Muscle of back (tissue), 3 donors: ENCODE measurements at regions not wholly inside any gene's neighbourhood (a gene's known extent, or its start where the extent isn't known, plus 50 kb on each side); places are given as distances from the start of the nearest gene placed in this dataset.
A peak's percentile ranks its signal among the peaks of the same experiment; 100 is the strongest.

Source experiments
- DNase-seq, 3 donors: peaks; one replicate each; pipeline versions ENCODE4 v3.0.0 to v3.0.0-alpha.2; 2013

DNA sequence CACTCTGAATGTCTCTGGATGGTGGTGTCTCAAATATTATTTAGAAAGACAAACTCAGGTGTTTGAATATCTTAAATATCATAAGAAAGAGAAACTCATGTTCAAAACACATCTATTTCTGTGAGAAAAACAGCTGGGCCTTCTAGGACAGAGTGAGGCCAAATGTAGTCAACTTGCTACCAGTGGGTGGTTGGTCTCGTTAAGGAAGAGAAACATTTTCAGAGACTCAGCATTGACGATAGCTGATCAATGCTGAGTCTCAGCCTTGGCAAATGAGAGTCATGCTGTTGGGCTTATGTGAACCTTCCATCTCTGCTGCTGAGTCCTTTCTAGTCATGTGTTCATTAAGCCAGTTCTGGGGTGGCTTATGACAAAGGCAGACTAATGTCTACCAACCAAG is 418.0 kb downstream of the CETN3 start:
- DNase-seq, result no peak

GRCh38 chr5:89989776-89990175 is 419.8 kb downstream of the CETN3 start:
- DNase-seq, result peak in 2 of 3 donors; percentile 20 to 54

DNA sequence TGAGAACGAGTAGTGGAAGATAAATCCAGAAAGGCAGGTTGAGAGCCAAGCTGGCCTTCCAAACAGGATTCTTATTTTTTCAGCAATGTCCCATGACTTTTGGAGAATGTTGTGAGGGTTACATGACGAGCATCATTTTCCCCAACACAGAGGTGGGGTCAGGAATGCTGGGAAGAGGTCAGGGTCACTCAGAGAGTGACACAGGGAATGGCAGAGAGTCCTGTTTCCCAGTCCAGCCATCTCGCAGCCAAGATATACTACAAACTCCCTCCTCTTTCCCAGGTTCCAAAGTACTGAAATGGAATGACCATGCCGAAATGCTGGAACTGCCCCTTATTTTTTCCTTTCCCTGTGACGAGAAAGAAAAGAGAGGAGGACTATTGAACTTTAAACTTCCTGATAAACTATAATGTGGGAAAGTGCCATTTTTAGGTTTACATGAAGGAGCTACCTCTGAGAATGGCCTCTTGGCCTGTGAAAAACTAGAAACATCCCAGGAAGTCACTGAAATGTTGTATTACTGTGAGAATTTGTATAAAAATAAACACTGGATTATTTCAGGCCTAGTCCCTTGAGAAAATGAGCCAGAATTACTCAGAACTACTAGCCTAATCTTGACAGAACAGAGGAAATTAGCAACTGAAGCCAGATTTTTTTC is 420.4 kb downstream of the CETN3 start:
- peak; percentile 15 to 60 (median 32) for DNase-seq

- no peak for DNase-seq
Observed at GRCh38 chr5:89988129-89988810, 421.3 kb downstream of the CETN3 start.

GRCh38 chr5:89983216-89983615 is 426.3 kb downstream of the CETN3 start:
- no peak for DNase-seq

- DNase-seq, result peak; percentile 5 to 47 (median 16)
Observed at GRCh38 chr5:89981878-89982773, 427.4 kb downstream of the CETN3 start.

- no peak for DNase-seq
Observed at GRCh38 chr5:89981021-89981420, 428.5 kb downstream of the CETN3 start.

- no peak for DNase-seq
Observed at GRCh38 chr5:89973516-89973915, 436.0 kb downstream of the CETN3 start.

- peak in 1 of 3 donors; percentile 19 for DNase-seq
Observed at GRCh38 chr5:89972901-89973300, 436.7 kb downstream of the CETN3 start.

GRCh38 chr5:89968958-89969381 is 440.6 kb downstream of the CETN3 start:
- DNase-seq, result peak; percentile 28 to 61 (median 29)

- peak in 1 of 3 donors; percentile 24 for DNase-seq
Observed at GRCh38 chr5:89967771-89968444, 441.6 kb downstream of the CETN3 start.

- DNase-seq, result no peak
Observed at GRCh38 chr5:89956838-89957237, 452.7 kb downstream of the CETN3 start.

DNA sequence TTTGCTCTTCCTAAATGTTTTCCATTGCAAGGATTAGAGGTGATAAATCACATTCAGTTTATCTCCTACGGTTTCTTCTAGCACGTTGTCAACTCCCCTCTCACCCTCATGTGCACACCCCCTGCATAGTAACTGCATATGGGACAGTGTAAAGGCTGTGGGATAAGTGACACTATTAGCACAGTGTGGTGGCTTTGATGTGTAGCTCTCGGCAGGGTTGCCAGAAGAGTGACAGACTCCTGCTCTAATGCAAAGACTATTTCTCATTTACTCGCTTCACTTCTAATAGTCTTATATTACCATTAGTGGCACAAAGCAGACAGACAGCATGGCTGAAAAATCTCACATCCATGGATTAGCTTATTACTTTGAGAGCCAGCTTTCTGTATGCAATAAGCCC is 454.6 kb downstream of the CETN3 start:
- DNase-seq, result no peak

DNA sequence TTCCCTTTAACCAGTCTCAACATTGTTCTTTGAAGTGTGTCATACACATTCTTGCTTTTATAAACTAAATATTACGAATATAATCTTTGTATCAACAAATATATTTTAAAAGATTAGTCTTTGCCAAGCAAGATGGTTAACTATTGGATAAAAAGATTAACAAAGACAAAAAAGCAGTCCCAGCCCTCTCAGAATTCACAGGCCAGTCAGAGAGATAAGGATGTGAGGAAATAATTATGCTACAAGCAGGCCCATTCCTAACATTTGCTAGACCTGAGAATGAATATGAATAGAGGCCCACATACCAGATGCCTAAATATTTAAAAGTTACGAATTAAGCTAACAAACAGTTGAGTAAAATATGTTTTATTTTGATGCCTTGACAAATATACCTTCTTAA is 457.7 kb downstream of the CETN3 start:
- DNase-seq, result no peak

GRCh38 chr5:89950234-89950633 is 459.3 kb downstream of the CETN3 start:
- DNase-seq, result no peak

- no peak for DNase-seq
Observed at GRCh38 chr5:89948977-89949376, 460.6 kb downstream of the CETN3 start.

GRCh38 chr5:89946916-89947315 is 462.6 kb downstream of the CETN3 start:
- no peak for DNase-seq

DNA sequence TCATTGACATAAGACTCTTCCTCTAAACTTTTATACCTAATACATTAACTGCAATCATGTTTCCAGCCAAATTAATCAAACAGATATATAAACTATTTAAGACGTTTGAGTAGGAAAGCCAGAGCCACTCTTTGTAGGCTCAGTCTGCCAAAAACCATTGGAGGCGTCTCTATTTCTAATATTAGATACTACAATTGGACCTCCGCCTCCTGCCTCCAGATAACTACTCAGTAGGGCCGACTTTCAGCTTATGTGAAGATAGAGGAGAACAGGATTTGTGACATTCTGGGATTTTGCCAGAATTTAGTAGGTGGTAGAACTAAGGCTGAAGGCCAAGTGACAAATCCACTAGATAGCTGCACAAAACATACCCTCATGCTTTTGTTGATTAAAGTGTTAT is 463.0 kb downstream of the CETN3 start:
- DNase-seq, result no peak

DNA sequence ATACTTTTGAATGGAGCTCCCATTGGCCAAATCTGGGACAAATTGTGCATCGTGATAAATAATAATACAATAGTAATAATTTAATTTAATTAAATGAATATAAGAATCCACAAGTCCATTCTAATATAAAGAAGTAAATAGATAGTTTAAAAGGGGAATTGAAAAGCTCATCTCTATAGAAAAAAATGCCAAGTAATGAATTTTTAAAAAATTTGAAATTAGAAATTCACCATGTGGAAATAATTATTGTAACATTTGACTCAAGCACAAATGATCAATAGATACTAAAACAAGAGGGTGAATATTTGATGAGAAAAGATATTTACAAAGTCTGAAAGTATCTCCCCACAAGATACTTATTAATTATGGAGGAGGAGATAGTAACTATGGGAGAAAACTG is 467.4 kb downstream of the CETN3 start:
- no peak for DNase-seq

DNA sequence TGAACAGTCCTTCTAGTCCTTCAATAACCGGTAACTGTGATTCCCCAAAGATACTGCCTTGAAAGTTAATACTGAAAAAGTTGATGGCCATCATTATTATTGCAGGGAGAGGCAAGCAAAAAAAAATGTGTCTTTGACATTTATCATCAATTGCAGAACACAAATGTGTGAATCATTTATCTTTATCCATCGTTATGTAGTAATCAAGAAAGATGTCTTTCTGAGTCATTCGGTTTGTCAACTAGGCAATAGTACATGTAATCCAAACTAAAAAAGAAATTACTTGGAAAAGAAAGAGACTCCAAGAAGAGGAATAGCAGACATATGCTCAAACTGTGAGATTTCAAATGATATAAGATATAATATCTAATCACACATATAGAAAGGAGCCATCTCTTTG is 473.0 kb downstream of the CETN3 start:
- DNase-seq, result no peak

- no peak for DNase-seq
Observed at GRCh38 chr5:89934069-89934468, 475.5 kb downstream of the CETN3 start.

GRCh38 chr5:89932771-89933181 is 476.8 kb downstream of the CETN3 start:
- peak in 1 of 3 donors; percentile 10 for DNase-seq
